Transverse colon (tissue), 3 donors: ENCODE measurements at regions not wholly inside any gene's neighbourhood (a gene's known extent, or its start where the extent isn't known, plus 50 kb on each side); places are given as distances from the start of the nearest gene placed in this dataset.

ENCODE experiments used
- CTCF ChIP-seq, 5 experiments: fragments of 200-600 bp in 3 of 5; fragments of 450-650 bp in 2 of 5; sonication (generic) in 3 of 5; IDR thresholded peaks; 1 replicate in 2 of 5; 2 replicates in 3 of 5; pipeline ENCODE4 v1.5.1; 2016 to 2017; ENCODE audit warnings: antibody characterized with exemption in 5 of 5, inconsistent platforms in 3 of 5, mild to moderate bottlenecking in 2 of 5, moderate library complexity in 1 of 5
- EP300 ChIP-seq: sonication (generic); formaldehyde crosslinking; IDR thresholded peaks from one replicate; pipeline ENCODE4 v1.6.1; 2017; ENCODE audit warnings: antibody characterized with exemption, low read depth

- TF ChIP-seq CTCF (IDR thresholded peaks at IDR 0.05) (no peak), EP300 (no peak)
These were observed 57.1 kb upstream of the CITED2 start for GRCh38 chr6:139431602-139431956.
